ENCODE measurements at regions not wholly inside any gene's neighbourhood (a gene's known extent, or its start where the extent isn't known, plus 50 kb on each side); places are given as distances from the start of the nearest gene placed in this dataset.

DNA sequence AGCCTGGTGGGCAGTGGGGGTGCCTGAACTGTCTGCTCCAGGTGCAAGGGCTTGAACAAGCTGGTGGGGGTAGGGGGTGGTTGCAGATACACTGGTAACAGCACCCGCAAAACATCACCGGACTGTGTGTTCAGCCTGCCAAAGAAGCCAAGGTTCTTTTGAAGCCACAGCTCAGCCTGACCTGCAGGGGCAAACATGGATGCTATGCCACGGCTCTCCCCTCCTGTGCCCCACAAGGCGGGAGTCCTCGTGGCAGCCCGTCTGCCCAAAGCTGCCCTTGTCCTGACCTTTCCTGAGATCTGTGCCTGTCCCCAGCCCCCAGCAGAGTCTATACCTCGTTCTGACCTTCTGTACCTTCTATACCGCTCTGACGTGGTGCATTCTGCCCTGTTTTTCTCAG, 285.7 kb downstream of the GLRX3 start:
- intact Hi-C loops (cut with DNase I): no loop called here
- ATAC-seq (no peak), DNase-seq (ENCODE audit: low spot score) (no peak)

DNA sequence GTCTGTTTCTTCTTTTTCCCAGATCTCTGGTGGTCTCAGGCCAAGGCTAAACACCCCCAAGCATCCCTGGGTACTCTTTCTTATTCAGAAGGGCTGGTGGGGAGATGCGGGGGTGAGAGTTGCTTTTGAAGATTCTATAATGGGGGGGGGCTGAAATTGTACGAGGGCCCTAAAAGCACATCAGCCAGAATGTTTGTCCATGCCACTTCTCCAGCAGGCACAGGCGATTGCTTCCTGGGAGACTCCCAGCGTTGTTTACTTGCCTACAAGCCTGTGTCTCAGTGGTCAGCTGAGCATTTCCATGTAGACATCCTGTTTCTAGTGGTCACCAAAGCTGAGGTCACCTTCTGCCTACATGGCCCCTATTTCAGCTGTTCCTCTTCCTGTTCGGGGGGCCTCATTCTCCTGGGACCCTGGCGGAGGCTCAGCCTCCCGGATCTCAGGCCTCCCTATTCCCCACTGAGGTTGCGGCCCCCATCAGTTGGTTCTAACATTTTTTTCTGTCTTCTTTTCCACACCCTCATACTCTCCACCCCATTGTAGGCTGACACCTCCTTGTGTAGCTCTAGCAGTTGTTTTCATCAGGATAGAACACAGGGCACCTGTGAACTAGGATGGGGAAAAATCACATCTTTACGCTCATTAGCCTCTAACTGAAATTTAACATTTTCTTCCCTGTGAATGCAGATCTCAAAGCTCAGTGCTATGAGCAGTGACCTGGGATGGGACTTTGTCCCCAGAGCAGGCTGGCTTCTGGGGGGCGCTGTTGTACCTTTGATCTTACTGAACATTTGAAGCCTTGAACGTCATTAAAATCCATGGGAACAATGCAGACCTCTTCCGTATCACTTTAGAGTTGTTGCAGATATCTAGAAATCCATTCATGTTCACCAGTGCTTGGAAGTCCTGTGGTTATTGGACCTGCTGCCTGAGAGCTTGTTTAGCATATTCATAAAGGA, 286.5 kb downstream of the GLRX3 start:
- ATAC-seq (no peak), DNase-seq (ENCODE audit: low spot score) (no peak)
- intact Hi-C loops (cut with DNase I): no loop called here

DNA sequence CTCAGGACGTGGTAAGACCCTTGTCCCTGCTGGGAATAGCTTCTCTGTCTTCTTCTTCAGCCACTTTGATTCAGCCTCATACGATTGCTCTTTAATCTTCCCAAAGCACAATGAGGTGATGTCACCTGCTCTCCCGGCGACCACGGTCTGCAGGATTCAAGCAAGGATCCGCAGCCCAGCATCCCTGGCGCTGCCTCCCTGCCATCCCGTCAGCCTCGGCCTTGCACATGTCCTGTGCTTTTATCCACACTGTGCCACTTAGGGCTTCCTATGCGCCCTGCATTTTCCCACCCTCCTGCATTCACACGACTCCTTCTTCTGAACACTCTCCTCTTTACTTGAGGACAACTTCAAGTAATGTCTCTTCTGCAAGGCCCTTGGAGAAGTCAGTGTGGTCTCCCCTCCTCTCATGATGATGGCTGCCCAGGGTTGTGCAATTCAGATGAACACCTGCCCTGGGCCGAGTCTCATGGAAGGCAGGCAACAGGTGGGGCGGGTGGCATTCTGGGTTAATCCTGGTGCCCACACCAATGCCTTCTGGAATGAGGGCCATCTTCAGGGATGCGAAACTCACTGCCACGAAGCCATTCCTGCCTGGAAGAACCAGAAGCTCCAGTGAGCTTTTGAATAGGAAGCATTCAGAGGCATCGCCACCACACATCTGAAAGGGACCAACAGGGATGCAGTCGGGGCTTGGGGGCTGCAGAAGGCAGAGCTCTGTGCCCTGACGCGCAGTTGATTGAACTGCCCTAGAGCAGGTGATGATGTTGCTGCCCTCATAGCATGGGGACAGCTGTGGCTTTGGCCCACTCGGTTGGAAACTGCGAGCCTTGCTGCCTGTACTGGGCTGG, 287.5 kb downstream of the GLRX3 start:
- no peak for ATAC-seq
- intact Hi-C loops (cut with DNase I): no loop called here

DNA sequence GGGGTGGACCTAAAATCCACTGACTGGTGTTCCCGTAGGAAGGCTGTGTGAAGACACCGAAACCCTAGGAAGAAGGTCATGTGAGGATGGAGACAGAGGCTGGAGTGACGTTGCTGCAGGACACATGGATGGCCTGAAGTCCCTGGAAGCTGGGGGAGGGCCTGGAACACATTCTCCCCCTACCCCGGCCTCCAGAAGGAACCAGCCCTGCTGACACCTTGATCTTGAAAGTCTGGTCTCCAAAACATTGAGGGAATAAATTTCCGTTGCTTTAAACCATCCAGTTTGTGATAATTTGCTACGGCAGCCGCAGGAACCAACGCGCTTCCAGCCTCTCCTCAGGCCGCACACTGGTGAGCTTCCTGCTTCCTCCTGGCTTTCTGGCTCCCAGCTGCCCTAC, 288.2 kb downstream of the GLRX3 start:
- DNase-seq (ENCODE audit: low spot score): no peak
- ATAC-seq: no peak
- intact Hi-C loops (cut with DNase I): no loop called here

More for the DNA sequence above, 287.5 kb downstream of the GLRX3 start:
- DNase-seq (ENCODE audit: low spot score): peak; percentile 19

DNA sequence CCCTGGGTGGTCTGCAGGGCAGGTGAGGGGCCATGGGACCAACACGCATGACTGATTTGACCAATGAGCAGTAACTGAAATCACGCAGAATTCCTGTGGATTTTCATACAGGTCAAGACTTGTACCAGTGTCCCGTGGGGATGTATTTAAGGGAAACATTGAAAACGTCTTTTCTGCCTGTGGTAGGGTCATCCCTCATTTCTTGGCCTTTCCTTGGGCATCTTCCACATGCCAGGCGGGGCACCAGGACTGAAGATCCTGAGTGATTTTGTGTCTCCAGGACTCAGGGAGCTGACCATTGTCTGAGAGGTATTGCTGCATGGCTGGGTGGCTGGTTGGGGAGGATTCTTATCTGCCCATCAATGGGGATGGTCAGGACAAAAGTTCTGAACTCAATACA, 289.0 kb downstream of the GLRX3 start:
- DNase-seq (ENCODE audit: low spot score) (no peak), ATAC-seq (no peak)
- intact Hi-C loops (cut with DNase I): no loop called here

DNA sequence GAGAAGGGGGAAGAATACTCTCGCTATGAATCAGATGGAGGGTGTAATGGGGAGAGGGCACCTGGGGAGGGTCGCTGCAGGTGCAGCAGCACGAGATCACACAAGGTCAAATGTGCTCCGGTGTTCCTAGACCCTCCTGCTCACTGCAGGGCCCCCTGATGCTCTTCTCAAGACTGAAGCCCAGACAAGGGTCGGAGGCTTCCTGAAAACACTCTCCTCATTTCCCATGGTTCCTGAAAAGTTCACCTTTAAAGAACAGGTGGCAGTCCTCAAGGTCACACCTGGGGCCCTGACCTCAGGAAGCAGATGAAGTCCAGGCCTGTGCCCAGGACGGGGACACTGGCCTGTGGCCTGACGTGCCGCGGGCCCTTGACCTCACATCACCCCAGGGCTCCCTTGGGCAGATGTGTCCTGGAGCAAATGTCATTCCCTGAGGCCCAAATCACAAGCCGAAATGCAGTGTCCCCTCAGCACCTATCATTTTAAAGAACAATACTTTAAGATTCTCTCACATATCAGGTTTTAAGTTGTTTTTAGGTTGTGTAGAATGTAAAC, 289.8 kb downstream of the GLRX3 start:
- intact Hi-C loops (cut with DNase I): no loop called here
- no peak for ATAC-seq
- no peak for DNase-seq (ENCODE audit: low spot score)

DNA sequence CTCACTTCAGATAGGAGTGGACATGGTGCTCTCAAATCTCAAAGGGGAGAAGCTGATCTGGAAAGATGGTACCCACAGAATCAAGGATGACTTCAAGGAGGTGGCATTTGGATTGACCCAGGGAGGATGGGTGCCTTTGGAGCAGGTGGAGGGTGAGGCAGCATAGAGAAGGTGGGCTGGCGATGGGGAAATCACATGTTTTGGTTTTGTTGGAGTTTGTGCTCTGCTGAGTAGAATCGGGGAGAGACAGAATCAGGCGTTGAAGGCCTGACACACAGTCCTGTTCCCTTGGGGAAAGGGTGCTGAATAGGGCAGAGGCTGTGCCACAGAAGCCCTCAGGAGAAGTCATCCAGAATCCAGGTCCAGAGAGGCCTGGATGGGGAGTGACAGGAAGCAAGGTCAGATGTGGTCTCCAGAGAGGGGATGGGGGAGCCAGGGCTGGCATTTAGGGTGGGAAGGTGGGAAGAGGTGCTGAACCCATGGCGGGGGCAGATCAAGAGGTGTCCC, 291.1 kb downstream of the GLRX3 start:
- intact Hi-C loops (cut with DNase I): no loop called here
- ATAC-seq (no peak), DNase-seq (ENCODE audit: low spot score) (no peak)

DNA sequence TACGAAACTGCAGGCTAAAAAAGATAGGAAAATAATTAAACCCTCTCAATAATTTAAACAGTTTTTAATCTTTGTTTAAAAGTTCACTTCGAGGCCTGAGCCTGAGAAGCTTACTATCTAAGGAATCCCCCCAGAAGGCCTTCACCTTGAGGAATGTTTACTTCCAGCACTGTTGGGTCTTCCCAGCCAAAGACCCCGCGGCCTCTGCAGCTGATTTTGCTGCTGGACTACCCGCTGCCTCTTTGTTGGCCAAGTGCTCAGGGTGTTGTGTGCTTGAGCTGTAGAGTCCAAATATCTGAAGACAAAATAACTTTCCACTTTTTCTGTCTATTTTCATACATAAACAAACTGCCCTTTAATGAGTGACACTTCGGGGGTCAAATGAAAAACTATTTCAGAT, 292.7 kb downstream of the GLRX3 start:
- intact Hi-C loops (cut with DNase I): no loop called here
- ATAC-seq (no peak), DNase-seq (ENCODE audit: low spot score) (no peak)

DNA sequence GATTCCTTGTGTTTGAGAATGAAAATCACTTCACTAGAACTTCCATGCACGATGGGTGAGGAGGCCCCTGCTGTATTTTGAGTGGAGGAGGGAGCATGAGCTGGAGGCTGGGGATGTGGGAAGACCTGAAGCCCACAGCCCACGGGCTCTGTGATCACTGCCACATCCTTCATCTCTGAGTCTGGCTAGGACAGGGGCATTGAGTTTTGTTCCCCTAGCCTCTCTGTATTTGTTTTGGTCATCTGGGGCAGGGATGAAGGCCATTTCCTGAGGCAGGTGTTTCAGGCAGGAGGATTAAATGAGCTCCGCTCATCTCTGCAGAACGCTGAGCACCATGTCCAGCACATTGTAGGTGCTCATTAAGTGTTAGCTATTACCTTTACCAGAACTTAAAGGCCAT, 293.6 kb downstream of the GLRX3 start:
- DNase-seq (ENCODE audit: low spot score) (no peak), ATAC-seq (no peak)
- intact Hi-C loops (cut with DNase I): no loop called here

DNA sequence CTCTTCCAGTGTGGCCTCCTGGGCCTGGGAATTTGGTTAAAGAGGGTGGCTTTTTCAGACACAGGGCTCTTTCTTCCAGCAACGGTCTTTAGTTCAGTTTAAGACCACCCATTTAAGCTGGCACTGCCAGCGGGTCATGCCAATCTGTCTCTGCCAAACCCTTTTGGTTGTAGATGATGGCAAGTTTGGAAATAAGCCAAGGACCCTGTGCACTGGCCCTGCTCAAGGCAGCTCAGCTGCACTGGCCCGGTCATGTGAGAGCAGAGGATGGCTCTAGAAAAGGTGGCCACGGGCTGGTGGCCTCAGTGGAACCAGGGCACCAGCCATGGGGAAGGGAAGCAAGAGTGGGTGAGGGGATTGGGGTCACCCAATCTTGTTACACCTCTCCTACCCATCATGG, 294.1 kb downstream of the GLRX3 start:
- DNase-seq (ENCODE audit: low spot score) (no peak), ATAC-seq (no peak)
- intact Hi-C loops (cut with DNase I): no loop called here

DNA sequence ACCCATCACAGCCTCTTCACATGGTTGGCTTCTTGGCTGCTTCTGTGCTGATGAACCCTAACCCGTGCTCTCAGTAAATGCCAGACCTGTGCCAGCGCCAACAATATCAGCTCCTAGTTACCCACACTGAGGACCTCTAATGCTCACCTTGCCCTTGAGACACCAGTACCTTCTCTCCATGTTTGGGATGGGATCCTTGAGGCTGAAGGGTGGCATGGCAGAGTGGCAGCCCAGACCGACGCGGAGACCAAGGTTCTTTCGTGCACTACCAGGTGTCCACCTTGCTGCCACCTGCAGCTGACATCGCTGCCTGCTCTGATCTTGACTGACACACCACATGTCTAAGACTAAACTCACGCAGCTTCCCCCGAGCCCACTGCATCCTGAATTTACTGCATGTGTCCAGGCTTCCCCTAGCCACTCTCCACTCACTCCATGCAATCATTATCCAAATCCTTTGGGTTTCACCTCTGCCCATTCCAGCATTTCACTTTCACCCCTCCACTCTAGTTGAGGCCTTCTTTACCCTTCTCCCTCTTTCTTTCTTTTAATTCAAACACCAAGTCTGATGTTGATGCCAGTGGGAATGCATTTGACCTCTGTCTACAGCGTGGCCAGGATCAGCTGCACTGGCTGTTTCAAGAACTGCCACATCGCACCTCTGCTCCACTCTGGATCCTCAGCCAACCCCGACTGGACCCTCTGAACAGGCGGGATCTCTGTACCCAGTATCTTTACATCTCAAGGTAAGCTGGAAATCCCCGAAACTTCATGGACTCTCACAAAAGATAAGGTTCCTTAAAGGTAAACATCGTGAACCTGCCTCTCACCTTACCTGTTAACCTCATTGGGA, 294.9 kb downstream of the GLRX3 start:
- ATAC-seq (no peak), DNase-seq (ENCODE audit: low spot score) (no peak)
- intact Hi-C loops (cut with DNase I): no loop called here

DNA sequence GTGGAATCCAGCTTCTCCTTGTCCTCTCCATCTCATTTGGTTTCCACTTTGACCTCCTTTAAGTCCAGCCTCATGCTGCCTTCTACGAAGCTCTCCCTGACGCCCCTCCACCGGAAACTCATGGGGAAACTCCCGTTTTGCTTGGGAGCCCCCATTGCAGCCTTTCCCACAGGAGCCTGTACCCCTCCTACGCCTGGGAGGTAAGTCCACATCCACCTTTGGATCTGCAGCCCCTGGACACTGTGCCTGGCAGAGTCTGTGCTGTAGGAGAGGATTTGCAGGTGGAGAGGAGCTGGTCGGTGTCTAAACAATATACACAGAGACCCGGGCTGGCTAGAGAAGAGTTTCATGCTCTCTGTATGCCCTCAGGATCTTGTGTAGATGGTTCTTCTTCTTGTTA, 296.1 kb downstream of the GLRX3 start:
- no peak for ATAC-seq
- intact Hi-C loops (cut with DNase I): no loop called here
- DNase-seq (ENCODE audit: low spot score): no peak

DNA sequence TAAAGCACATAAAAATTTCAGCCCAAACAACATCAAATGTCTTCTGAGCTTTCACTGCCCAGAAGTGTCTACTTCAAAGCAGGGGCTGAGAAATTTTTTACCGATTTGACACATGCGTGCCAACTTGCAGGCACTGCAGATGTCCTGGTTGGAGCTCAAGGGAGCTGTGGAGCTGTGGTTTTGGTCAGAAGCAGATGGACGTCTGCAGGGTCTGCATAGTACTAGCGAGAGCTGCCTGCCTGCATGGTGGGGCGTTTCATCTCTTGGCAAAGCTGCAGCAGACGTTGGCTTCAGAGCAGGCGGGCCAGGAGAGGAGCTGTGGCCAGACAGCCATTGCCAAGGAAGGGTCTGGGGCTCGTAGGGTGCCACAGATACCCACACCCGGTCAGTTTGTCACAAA, 296.7 kb downstream of the GLRX3 start:
- no peak for DNase-seq (ENCODE audit: low spot score)
- intact Hi-C loops (cut with DNase I): no loop called here
- no peak for ATAC-seq

DNA sequence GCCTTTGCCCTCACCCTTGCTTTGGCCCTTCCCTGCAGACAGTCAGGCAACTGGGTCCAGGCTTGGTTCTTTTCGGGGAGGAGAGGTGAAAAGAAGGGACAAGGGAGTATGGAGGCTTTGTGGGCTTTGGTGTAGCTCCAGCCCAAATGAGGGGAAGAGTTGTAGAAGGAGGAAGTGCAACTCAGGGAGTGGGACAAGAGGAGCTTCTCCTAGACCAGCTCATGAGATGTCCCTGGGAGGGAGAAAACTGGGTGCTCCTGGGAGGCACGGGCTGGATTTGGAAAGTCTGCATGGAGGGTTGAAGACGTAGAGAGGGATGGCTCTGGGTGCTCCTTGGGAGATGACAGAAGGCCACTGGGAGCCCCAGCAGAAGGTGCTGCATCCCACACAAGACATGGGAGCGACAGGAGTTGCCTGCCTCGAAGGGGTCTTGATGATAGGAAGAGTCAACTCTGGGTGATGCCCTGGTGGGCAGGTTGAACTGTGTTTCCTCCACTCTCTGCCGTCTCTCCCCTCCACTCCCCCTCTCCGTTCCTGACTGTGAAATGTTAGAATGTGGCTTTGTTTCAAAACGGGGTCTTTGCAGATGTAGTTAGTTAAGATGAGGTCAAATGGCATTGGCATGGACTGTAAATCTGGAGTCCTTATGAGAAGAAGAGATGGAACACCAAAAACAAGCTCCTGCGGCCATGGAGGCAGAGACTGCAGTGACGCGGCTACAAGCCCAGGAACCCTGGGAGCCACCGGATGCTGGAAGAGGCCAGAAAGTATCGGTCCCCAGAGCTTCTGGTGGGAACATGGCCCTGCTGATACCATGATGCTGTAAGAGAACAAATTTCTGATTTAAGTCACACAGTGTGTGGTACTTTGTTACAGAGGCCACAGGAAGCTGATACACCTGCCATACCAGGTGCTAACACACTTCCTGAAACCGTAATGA, 298.5 kb downstream of the GLRX3 start:
- no peak for ATAC-seq
- intact Hi-C loops (cut with DNase I): no loop called here
- no peak for DNase-seq (ENCODE audit: low spot score)

DNA sequence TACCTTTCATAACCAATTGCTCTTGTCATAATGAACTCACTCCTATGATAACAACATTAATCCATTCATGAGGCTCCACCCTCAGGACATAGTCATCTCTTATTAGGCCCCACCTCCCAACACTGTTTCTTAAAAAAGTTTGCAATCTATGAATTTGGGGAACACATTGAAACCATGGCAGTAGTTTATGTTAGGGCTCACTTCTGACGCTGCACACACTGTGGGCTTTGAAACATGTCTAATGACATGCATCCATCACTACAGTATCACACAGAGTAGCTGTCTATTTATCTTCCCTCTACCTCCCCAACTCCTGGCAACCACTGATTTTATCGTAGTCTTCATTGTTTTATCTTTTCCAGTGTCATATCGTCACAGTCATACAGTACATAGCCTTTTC, 299.8 kb downstream of the GLRX3 start:
- ATAC-seq (no peak), DNase-seq (ENCODE audit: low spot score) (no peak)
- intact Hi-C loops (cut with DNase I): no loop called here

DNA sequence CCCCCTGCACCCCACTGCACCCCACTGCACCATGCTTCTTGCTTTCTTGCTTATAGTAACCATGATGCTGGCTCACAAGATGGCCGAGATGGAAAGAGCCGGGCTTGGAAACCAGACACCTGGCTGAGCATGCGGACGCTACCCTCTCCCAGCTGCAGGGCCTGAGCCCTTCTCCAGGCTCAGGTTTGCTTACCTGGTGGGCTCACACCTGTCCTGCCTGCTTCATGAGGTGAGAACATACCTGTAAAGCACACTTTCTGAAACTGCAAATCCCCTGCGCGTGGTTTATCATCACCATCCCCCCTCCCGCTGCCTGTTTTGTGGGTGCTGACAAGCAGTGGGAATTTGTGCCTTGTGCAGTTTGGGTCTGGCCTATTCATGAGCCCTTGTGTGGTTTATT, 302.7 kb downstream of the GLRX3 start:
- intact Hi-C loops (cut with DNase I): no loop called here
- DNase-seq (ENCODE audit: low spot score): no peak

DNA sequence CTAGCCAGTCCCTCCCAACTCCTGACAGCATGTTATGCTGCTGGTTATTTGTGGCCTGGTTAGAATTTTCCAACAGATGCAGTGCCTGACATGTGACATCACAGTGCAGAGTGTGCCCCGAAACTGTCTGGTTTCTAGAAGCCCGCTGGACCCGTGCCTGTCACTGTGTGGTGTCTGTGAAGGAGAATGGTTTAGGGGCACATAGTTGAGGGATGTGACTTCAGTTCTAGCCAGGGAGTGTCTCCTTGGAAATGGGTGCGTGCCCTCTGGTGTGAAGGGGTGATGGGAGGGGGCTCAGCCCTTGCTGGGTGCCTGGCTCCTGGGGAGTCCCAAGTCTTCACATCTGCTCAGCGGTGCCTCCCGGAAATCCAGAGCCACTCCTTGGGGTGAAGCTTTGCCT, 303.6 kb downstream of the GLRX3 start:
- ATAC-seq: no peak
- DNase-seq (ENCODE audit: low spot score): no peak
- intact Hi-C loops (cut with DNase I): no loop called here

More for the DNA sequence above, 302.7 kb downstream of the GLRX3 start:
- no peak for ATAC-seq

DNA sequence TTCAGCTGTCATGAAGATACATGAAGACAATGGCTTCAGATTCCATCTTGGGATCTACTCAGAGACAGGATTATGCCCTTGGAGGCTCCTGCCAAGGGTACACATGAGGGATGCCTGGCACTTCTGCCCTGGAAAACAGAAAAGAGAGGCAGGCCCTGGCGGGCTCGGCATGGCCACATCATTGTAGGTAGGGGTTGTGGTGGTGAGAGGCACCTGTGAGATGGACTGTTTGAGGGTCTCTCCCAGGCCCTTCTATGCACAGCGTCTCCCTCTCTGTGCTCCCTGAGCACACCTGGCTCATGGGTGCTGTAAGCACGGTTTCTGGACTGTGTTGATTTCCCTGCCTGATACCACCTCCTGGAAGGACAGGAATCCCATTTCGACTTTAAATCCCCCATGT, 304.3 kb downstream of the GLRX3 start:
- intact Hi-C loops (cut with DNase I): no loop called here

More for the DNA sequence above, 304.3 kb downstream of the GLRX3 start:
- ATAC-seq (no peak), DNase-seq (ENCODE audit: low spot score) (no peak)
